ENCODE measurements at regions not wholly inside any gene's neighbourhood (a gene's known extent, or its start where the extent isn't known, plus 50 kb on each side); places are given as distances from the start of the nearest gene placed in this dataset.

- TF ChIP-seq, protein P1, sequence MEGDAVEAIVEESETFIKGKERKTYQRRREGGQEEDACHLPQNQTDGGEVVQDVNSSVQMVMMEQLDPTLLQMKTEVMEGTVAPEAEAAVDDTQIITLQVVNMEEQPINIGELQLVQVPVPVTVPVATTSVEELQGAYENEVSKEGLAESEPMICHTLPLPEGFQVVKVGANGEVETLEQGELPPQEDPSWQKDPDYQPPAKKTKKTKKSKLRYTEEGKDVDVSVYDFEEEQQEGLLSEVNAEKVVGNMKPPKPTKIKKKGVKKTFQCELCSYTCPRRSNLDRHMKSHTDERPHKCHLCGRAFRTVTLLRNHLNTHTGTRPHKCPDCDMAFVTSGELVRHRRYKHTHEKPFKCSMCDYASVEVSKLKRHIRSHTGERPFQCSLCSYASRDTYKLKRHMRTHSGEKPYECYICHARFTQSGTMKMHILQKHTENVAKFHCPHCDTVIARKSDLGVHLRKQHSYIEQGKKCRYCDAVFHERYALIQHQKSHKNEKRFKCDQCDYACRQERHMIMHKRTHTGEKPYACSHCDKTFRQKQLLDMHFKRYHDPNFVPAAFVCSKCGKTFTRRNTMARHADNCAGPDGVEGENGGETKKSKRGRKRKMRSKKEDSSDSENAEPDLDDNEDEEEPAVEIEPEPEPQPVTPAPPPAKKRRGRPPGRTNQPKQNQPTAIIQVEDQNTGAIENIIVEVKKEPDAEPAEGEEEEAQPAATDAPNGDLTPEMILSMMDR (IDR thresholded peaks at IDR 0.05), result no peak
- TF ChIP-seq NRF1 (IDR thresholded peaks at IDR 0.05; ENCODE audit: low read depth, low read length) (no peak), POLR2AphosphoS5 (IDR thresholded peaks at IDR 0.05; ENCODE audit: low read depth, low read length) (no peak), REST (IDR thresholded peaks at IDR 0.05; ENCODE audit: low read depth, low read length) (no peak), GABPA (IDR thresholded peaks at IDR 0.05; ENCODE audit: low read depth) (no peak), JUND (IDR thresholded peaks at IDR 0.05) (no peak), EZH2phosphoT487 (IDR thresholded peaks at IDR 0.05; ENCODE audit: borderline replicate concordance, low read depth) (no peak), CHD2 (IDR thresholded peaks at IDR 0.05; ENCODE audit: low read length, partially characterized antibody) (no peak), EP300 (IDR thresholded peaks at IDR 0.05; ENCODE audit: borderline replicate concordance in 1 of 2, low read depth in 1 of 2, low read length in 1 of 2) (no peak)
- TF ChIP-seq, protein P2, sequence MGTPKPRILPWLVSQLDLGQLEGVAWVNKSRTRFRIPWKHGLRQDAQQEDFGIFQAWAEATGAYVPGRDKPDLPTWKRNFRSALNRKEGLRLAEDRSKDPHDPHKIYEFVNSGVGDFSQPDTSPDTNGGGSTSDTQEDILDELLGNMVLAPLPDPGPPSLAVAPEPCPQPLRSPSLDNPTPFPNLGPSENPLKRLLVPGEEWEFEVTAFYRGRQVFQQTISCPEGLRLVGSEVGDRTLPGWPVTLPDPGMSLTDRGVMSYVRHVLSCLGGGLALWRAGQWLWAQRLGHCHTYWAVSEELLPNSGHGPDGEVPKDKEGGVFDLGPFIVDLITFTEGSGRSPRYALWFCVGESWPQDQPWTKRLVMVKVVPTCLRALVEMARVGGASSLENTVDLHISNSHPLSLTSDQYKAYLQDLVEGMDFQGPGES (IDR thresholded peaks at IDR 0.05; ENCODE audit: low read depth, low read length), result no peak
These were observed 91.0 kb downstream of the ADCYAP1 start for GRCh38 chr18:995629-996028.

Measured in SK-N-SH (cell line).